Trophoblast cell (in vitro differentiated cells and primary cell): ENCODE measurements at regions not wholly inside any gene's neighbourhood (a gene's known extent, or its start where the extent isn't known, plus 50 kb on each side); places are given as distances from the start of the nearest gene placed in this dataset.

Source experiments
- DNase-seq, 2 donors: peaks; one replicate each; pipeline ENCODE4 v3.0.0-alpha.2; 2016
- H2AFZ ChIP-seq: 2 replicates; pipeline ENCODE4 v1.6.1; 2013; ENCODE audit warnings: low read length, moderate library complexity, mild to moderate bottlenecking; ENCODE audit not compliant: insufficient read depth, poor library complexity
- H2AK5ac ChIP-seq: 2 replicates; pipeline ENCODE4 v1.6.1; 2013; ENCODE audit warnings: mild to moderate bottlenecking, low read length
- H2BK120ac ChIP-seq: 2 replicates; pipeline ENCODE4 v1.6.1; 2013; ENCODE audit warnings: low read length, mild to moderate bottlenecking, moderate library complexity; ENCODE audit not compliant: insufficient read depth, poor library complexity
- H2BK12ac ChIP-seq: 2 replicates; pipeline ENCODE4 v1.6.1; 2013; ENCODE audit warnings: mild to moderate bottlenecking, low read length, moderate library complexity
- H2BK5ac ChIP-seq: 2 replicates; pipeline ENCODE4 v1.6.1; 2013; ENCODE audit warnings: low read length, low read depth, moderate library complexity, mild to moderate bottlenecking; ENCODE audit not compliant: poor library complexity
- H3K14ac ChIP-seq: 2 replicates; pipeline ENCODE4 v1.6.1; 2013; ENCODE audit warnings: mild to moderate bottlenecking, low read length
- H3K18ac ChIP-seq: 2 replicates; pipeline ENCODE4 v1.6.1; 2013; ENCODE audit warnings: mild to moderate bottlenecking, low read length
- H3K23ac ChIP-seq: 2 replicates; pipeline ENCODE4 v1.6.1; 2013; ENCODE audit warnings: low read length
- H3K27ac ChIP-seq: 2 replicates; pipeline ENCODE4 v1.5.1; 2013; ENCODE audit warnings: low read depth, mild to moderate bottlenecking, inconsistent platforms, low read length, moderate library complexity
- H3K27me3 ChIP-seq: 2 replicates; pipeline ENCODE4 v1.6.1; 2013; ENCODE audit warnings: inconsistent platforms, mild to moderate bottlenecking, low read length, moderate library complexity; ENCODE audit not compliant: insufficient read depth
- H3K36me3 ChIP-seq, 2 experiments: 1 replicate in 1 of 2; 2 replicates in 1 of 2; pipeline ENCODE4 v1.6.1; 2013; ENCODE audit warnings: low read length in 2 of 2, mild to moderate bottlenecking in 2 of 2, moderate library complexity in 1 of 2; ENCODE audit not compliant: insufficient read depth in 2 of 2, control insufficient read depth in 1 of 2
- H3K4ac ChIP-seq: 2 replicates; pipeline ENCODE4 v1.6.1; 2013; ENCODE audit warnings: low read depth, mild to moderate bottlenecking, low read length, moderate library complexity
- H3K4me1 ChIP-seq, 2 experiments: 1 replicate in 1 of 2; 2 replicates in 1 of 2; pipeline ENCODE4 v1.6.1; 2013; ENCODE audit warnings: low read length in 2 of 2, mild to moderate bottlenecking in 2 of 2, moderate library complexity in 1 of 2; ENCODE audit not compliant: insufficient read depth in 2 of 2, control insufficient read depth in 1 of 2
- H3K4me2 ChIP-seq: 2 replicates; pipeline ENCODE4 v1.6.1; 2013; ENCODE audit warnings: inconsistent platforms, mild to moderate bottlenecking, low read length, moderate library complexity
- H3K4me3 ChIP-seq: 2 replicates; pipeline ENCODE4 v1.5.1; 2013; ENCODE audit warnings: mild to moderate bottlenecking, low read depth, low read length, inconsistent platforms
- H3K79me1 ChIP-seq: one replicate; pipeline ENCODE4 v1.6.1; 2013; ENCODE audit warnings: low read length
- H3K79me2 ChIP-seq: 2 replicates; pipeline ENCODE4 v1.6.1; 2013; ENCODE audit warnings: low read length, mild to moderate bottlenecking; ENCODE audit not compliant: control insufficient read depth, insufficient read depth, poor library complexity
- H3K9ac ChIP-seq: 2 replicates; pipeline ENCODE4 v1.6.1; 2013; ENCODE audit warnings: mild to moderate bottlenecking, low read length
- H3K9me3 ChIP-seq: 2 replicates; pipeline ENCODE4 v1.6.1; 2013; ENCODE audit warnings: low read depth, mild to moderate bottlenecking, control low read depth, inconsistent platforms, low read length; ENCODE audit not compliant: insufficient read depth
- H4K12ac ChIP-seq: 2 replicates; pipeline ENCODE4 v1.6.1; 2013; ENCODE audit warnings: low read depth, mild to moderate bottlenecking, low read length, moderate library complexity
- H4K8ac ChIP-seq: 2 replicates; pipeline ENCODE4 v1.6.1; 2013; ENCODE audit warnings: low read depth, mild to moderate bottlenecking, low read length, moderate library complexity
- H4K91ac ChIP-seq: one replicate; pipeline ENCODE4 v1.6.1; 2013; ENCODE audit warnings: low read depth, mild to moderate bottlenecking, low read length, moderate library complexity
- WGBS: extraction: QIAGEN DNeasy Blood & Tissue Kit; methylation state at CpG from one replicate; pipeline ENCODE4 v1.1.7; 2013; ENCODE audit warnings: missing lambda C conversion rate; ENCODE audit not compliant: insufficient read length, insufficient coverage; ENCODE audit errors: extremely low coverage; 5-methylcytosine and 5-hydroxymethylcytosine counted together

DNA sequence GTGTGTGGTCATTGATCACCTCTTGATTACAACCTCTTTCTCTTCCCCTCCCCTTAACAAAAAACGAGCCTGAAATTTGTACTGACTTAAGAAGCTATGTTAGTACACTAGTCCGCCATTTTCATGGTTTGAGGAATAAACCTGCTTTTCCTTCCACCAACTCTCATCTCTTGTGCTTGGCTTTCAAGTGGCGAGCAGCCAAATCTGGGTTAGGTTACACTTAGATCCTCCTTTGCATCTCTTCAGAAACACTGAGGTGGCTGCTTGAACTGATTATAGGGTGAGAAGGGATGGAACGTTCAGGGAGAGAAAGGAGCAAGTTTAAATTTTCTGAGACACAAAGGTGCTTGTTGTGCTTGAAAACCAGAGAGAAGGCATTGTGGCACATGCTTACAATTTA lies 2171.4 kb downstream of the LRRC4C start:
- no peak overlapping the region for H3K4me2 ChIP-seq
- no peaks in the 10 kb centered on the region for H3K27me3 ChIP-seq
- H4K8ac ChIP-seq, result no peak overlapping the region
- H2AK5ac ChIP-seq, result no peak overlapping the region
- no peak for DNase-seq
- WGBS, result no CpG with 5 or more reads among the region's 4 CpGs
- H3K14ac ChIP-seq, result no peak overlapping the region
- H3K18ac ChIP-seq, result no peak overlapping the region
- no peak overlapping the region for H3K23ac ChIP-seq
- no peaks in the 10 kb centered on the region for H3K36me3 ChIP-seq
- no peak overlapping the region for H4K91ac ChIP-seq
- H3K9me3 ChIP-seq, result peaks cover 6% of the 10 kb centered on the region
- no peaks in the 10 kb centered on the region for H3K4me1 ChIP-seq
- H3K4ac ChIP-seq, result no peak overlapping the region
- H3K79me2 ChIP-seq, result no peaks in the 10 kb centered on the region
- H2BK120ac ChIP-seq, result no peak overlapping the region
- no peak overlapping the region for H3K27ac ChIP-seq
- no peak overlapping the region for H2BK5ac ChIP-seq
- H3K4me3 ChIP-seq, result no peak overlapping the region
- H3K79me1 ChIP-seq, result no peaks in the 10 kb centered on the region
- H3K9ac ChIP-seq, result no peak overlapping the region
- H2AFZ ChIP-seq, result no peak overlapping the region
- H4K12ac ChIP-seq, result no peak overlapping the region
- H2BK12ac ChIP-seq, result no peak overlapping the region

- Histone ChIP-seq H3K4me2 (no peak overlapping the region), H3K79me1 (no peaks in the 10 kb centered on the region), H4K91ac (no peak overlapping the region), H4K12ac (no peak overlapping the region), H2AFZ (no peak overlapping the region), H3K14ac (no peak overlapping the region), H2AK5ac (no peak overlapping the region), H3K9ac (no peak overlapping the region), H2BK12ac (no peak overlapping the region), H3K4ac (no peak overlapping the region), H3K4me3 (no peak overlapping the region), H2BK120ac (no peak overlapping the region), H3K36me3 (no peaks in the 10 kb centered on the region), H3K9me3 (no peaks in the 10 kb centered on the region), H2BK5ac (no peak overlapping the region), H4K8ac (no peak overlapping the region), H3K79me2 (no peaks in the 10 kb centered on the region), H3K18ac (no peak overlapping the region), H3K4me1 (no peaks in the 10 kb centered on the region), H3K27ac (no peak overlapping the region), H3K23ac (no peak overlapping the region), H3K27me3 (no peaks in the 10 kb centered on the region)
- no peak for DNase-seq
- no CpG with 5 or more reads among the region's 3 CpGs for WGBS
Measured at GRCh38 chr11:39268176-39268690, 2191.2 kb downstream of the LRRC4C start.

GRCh38 chr11:39255648-39256047 lies 2203.8 kb downstream of the LRRC4C start:
- Histone ChIP-seq H3K27me3 (no peaks in the 10 kb centered on the region), H3K18ac (no peak overlapping the region), H2AFZ (no peak overlapping the region), H4K91ac (no peak overlapping the region), H3K9ac (no peak overlapping the region), H3K23ac (no peak overlapping the region), H3K4me3 (no peak overlapping the region), H2BK120ac (no peak overlapping the region), H3K9me3 (peaks cover 7% of the 10 kb centered on the region), H3K79me1 (no peaks in the 10 kb centered on the region), H3K79me2 (no peaks in the 10 kb centered on the region), H4K8ac (no peak overlapping the region), H2AK5ac (no peak overlapping the region), H3K4me1 (no peaks in the 10 kb centered on the region), H3K4ac (no peak overlapping the region), H2BK5ac (no peak overlapping the region), H2BK12ac (no peak overlapping the region), H4K12ac (no peak overlapping the region), H3K36me3 (no peaks in the 10 kb centered on the region), H3K14ac (no peak overlapping the region), H3K4me2 (no peak overlapping the region), H3K27ac (no peak overlapping the region)
- DNase-seq, result no peak
- WGBS, result no CpG with 5 or more reads among the region's 1 CpG

- Histone ChIP-seq H3K4ac (no peak overlapping the region), H2AK5ac (no peak overlapping the region), H3K79me2 (no peaks in the 10 kb centered on the region), H3K79me1 (no peaks in the 10 kb centered on the region), H3K36me3 (no peaks in the 10 kb centered on the region), H3K4me1 (no peaks in the 10 kb centered on the region), H2AFZ (no peak overlapping the region), H4K12ac (no peak overlapping the region), H2BK12ac (no peak overlapping the region), H3K4me3 (no peak overlapping the region), H4K91ac (no peak overlapping the region), H3K27ac (no peak overlapping the region), H4K8ac (no peak overlapping the region), H3K14ac (no peak overlapping the region), H3K18ac (no peak overlapping the region), H3K4me2 (no peak overlapping the region), H3K9ac (no peak overlapping the region), H3K9me3 (no peaks in the 10 kb centered on the region), H2BK5ac (no peak overlapping the region), H2BK120ac (no peak overlapping the region), H3K23ac (no peak overlapping the region), H3K27me3 (no peaks in the 10 kb centered on the region)
- no peak for DNase-seq
- no CpG with 5 or more reads among the region's 3 CpGs for WGBS
Measured at GRCh38 chr11:39249566-39250365, 2209.7 kb downstream of the LRRC4C start.
